Mammary epithelial cell (primary cell): ENCODE measurements at regions not wholly inside any gene's neighbourhood (a gene's known extent, or its start where the extent isn't known, plus 50 kb on each side); places are given as distances from the start of the nearest gene placed in this dataset.

Experiments used
- CTCF ChIP-seq, 2 donors: IDR thresholded peaks in 1 of 2; conservative IDR thresholded peaks in 1 of 2; 2 replicates each; pipeline ENCODE4 v1.5.1; 2011 to 2012; ENCODE audit warnings: inconsistent platforms in 2 of 2, low read length in 2 of 2, mild to moderate bottlenecking in 2 of 2, control low read depth in 1 of 2, low read depth in 1 of 2; ENCODE audit not compliant: insufficient read depth in 1 of 2; ENCODE audit errors: extremely low read depth in 1 of 2
- EZH2 ChIP-seq: IDR thresholded peaks from 2 replicates; pipeline ENCODE4 v1.6.1; 2012; ENCODE audit warnings: low read length, inconsistent platforms, borderline replicate concordance

- TF ChIP-seq CTCF (conservative IDR thresholded peaks at IDR 0.05 in 1 of 2, IDR thresholded peaks at IDR 0.05 in 1 of 2; ENCODE audit: extremely low read depth in 1 of 2, insufficient read depth in 1 of 2, low read depth in 1 of 2, low read length in 2 of 2) (no peak), EZH2 (no peak)
Measured at GRCh38 chr1:11592752-11593151, 61.5 kb downstream of the FBXO2 start.
